NCI-H2171 treated with DMSO at 0.1 percent for 48 hours (cell line): ENCODE measurements at regions not wholly inside any gene's neighbourhood (a gene's known extent, or its start where the extent isn't known, plus 50 kb on each side); places are given as distances from the start of the nearest gene placed in this dataset.

Experiments
- DNase-seq: peaks from one replicate; lab custom pipeline; 2025; lab: John Stamatoyannopoulos, UW

- DNase-seq: no peak
These were observed 260.1 kb upstream of the MTNR1B start for GRCh38 chr11:92709329-92709728.

GRCh38 chr11:92711926-92712325 lies 257.5 kb upstream of the MTNR1B start:
- no peak for DNase-seq

GRCh38 chr11:92714111-92714510 lies 255.3 kb upstream of the MTNR1B start:
- no peak for DNase-seq

- DNase-seq: no peak
These were observed 252.2 kb upstream of the MTNR1B start for GRCh38 chr11:92717240-92717639.

- no peak for DNase-seq
These were observed 249.1 kb upstream of the MTNR1B start for GRCh38 chr11:92720385-92720784.

- no peak for DNase-seq
These were observed 244.1 kb upstream of the MTNR1B start for GRCh38 chr11:92725352-92725751.

GRCh38 chr11:92727123-92727522 lies 242.3 kb upstream of the MTNR1B start:
- no peak for DNase-seq

GRCh38 chr11:92727769-92728168 lies 241.7 kb upstream of the MTNR1B start:
- no peak for DNase-seq

- no peak for DNase-seq
These were observed 240.8 kb upstream of the MTNR1B start for GRCh38 chr11:92728628-92729027.

- peak; percentile 8 for DNase-seq
These were observed 234.4 kb upstream of the MTNR1B start for GRCh38 chr11:92735039-92735438.

GRCh38 chr11:92738276-92738675 lies 231.2 kb upstream of the MTNR1B start:
- DNase-seq: no peak

- no peak for DNase-seq
These were observed 230.4 kb upstream of the MTNR1B start for GRCh38 chr11:92739041-92739440.

GRCh38 chr11:92739491-92739890 lies 230.0 kb upstream of the MTNR1B start:
- DNase-seq: no peak

- no peak for DNase-seq
These were observed 229.2 kb upstream of the MTNR1B start for GRCh38 chr11:92740276-92740675.

- DNase-seq: peak; percentile 64
These were observed 224.4 kb upstream of the MTNR1B start for GRCh38 chr11:92744929-92745585.

- no peak for DNase-seq
These were observed 218.7 kb upstream of the MTNR1B start for GRCh38 chr11:92750794-92751193.

- peak; percentile 77 for DNase-seq
These were observed 217.9 kb upstream of the MTNR1B start for GRCh38 chr11:92751594-92751993.

- no peak for DNase-seq
These were observed 217.3 kb upstream of the MTNR1B start for GRCh38 chr11:92752122-92752521.

- no peak for DNase-seq
These were observed 216.3 kb upstream of the MTNR1B start for GRCh38 chr11:92753161-92753560.

GRCh38 chr11:92758241-92758780 lies 211.1 kb upstream of the MTNR1B start:
- DNase-seq: no peak

GRCh38 chr11:92759571-92760214 lies 209.8 kb upstream of the MTNR1B start:
- no peak for DNase-seq

- DNase-seq: no peak
These were observed 207.3 kb upstream of the MTNR1B start for GRCh38 chr11:92762121-92762540.

- DNase-seq: no peak
These were observed 206.1 kb upstream of the MTNR1B start for GRCh38 chr11:92763336-92763735.

- no peak for DNase-seq
These were observed 205.3 kb upstream of the MTNR1B start for GRCh38 chr11:92764128-92764527.
